Neutrophil (primary cell): ENCODE measurements at regions not wholly inside any gene's neighbourhood (a gene's known extent, or its start where the extent isn't known, plus 50 kb on each side); places are given as distances from the start of the nearest gene placed in this dataset.
"Not testable (repeated sequence)": the region's sequence is repeated elsewhere in the genome, so short reads cannot be mapped to it uniquely, and the experiment has no call there.

Experiments used
- H3K27ac ChIP-seq: fragments of 200-600 bp; sonication (generic); 2 replicates; pipeline ENCODE4 v1.5.1; 2016; ENCODE audit warnings: mild to moderate bottlenecking, moderate library complexity
- H3K27me3 ChIP-seq: fragments of 200-600 bp; sonication (generic); 2 replicates; pipeline ENCODE4 v1.6.0; 2016; ENCODE audit warnings: mild to moderate bottlenecking
- H3K36me3 ChIP-seq: fragments of 200-600 bp; sonication (generic); 2 replicates; pipeline ENCODE4 v1.5.1; 2017
- H3K4me1 ChIP-seq, 2 experiments: fragments of 200-600 bp in 1 of 2; sonication (generic) in 1 of 2; 1 replicate in 1 of 2; 2 replicates in 1 of 2; pipeline versions ENCODE4 v1.5.1 to v1.6.1; 2013 to 2016; ENCODE audit warnings: low read depth in 1 of 2, low read length in 1 of 2, mild to moderate bottlenecking in 1 of 2, moderate library complexity in 1 of 2; ENCODE audit not compliant: control insufficient read depth in 1 of 2, insufficient read depth in 1 of 2
- H3K4me3 ChIP-seq, 2 experiments: fragments of 200-600 bp in 1 of 2; sonication (generic) in 1 of 2; 1 replicate in 1 of 2; 2 replicates in 1 of 2; pipeline ENCODE4 v1.5.1; 2013 to 2016; ENCODE audit warnings: low read depth in 1 of 2, low read length in 1 of 2, mild to moderate bottlenecking in 1 of 2, moderate library complexity in 1 of 2
- H3K9me3 ChIP-seq: fragments of 200-600 bp; sonication (generic); 2 replicates; pipeline ENCODE4 v1.5.1; 2016
- TF ChIP-seq, protein P1 (sequence below): fragments of 200-600 bp; sonication (generic); IDR thresholded peaks from 2 replicates; pipeline ENCODE4 v1.5.1; 2016; ENCODE audit warnings: antibody characterized with exemption

DNA sequence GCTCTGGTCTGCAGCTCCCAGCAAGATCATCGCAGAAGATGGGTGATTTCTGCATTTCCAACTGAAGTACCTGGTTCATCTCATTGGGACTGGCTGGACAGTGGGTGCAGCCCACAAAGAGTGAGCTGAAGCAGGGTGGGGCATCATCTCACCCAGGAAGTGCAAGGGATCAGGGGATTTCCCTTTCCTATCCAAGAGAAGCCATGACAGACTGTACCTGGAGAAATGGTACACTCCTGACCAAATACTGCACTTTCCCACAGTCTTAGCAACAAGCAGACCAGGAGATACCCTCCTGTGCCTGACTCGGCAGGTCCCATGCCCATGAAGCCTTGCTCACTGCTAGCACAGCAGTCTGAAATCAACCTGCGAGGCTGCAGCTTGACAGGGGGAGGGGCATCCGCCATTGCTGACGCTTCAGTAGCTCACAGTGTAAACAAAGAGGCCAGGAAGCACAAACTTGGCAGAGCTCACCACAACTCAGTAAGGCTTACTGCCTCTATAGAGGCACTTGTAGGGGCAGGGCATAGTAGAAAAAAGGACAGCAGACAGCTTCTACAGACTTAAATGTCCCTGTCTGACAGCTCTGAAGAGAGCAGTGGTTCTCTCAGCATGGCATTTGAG, 60.5 kb downstream of the AREG start:
- not testable (repeated sequence) for H3K27me3 ChIP-seq, H3K27ac ChIP-seq, H3K4me1 ChIP-seq, H3K9me3 ChIP-seq, H3K36me3 ChIP-seq, H3K4me3 ChIP-seq

DNA sequence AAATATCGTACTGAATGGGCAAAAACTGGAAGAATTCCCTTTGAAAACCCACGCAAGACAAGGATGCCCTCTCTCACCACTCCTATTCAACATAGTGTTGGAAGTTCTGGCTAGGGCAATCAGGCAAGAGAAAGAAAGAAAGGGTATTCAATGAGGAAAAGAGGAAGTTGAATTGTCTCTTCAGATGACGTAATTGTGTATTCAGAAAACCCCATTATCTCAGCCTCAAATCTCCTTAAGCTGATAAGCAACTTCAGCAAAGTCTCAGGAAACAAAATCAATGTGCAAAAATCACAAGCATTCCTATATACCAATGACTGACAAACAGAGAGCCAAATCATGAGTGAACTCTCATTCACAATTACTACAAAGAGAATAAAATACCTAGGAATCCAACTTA, 64.4 kb downstream of the AREG start:
- not testable (repeated sequence) for H3K27me3 ChIP-seq, H3K9me3 ChIP-seq, H3K4me3 ChIP-seq, H3K36me3 ChIP-seq, H3K4me1 ChIP-seq, H3K27ac ChIP-seq

DNA sequence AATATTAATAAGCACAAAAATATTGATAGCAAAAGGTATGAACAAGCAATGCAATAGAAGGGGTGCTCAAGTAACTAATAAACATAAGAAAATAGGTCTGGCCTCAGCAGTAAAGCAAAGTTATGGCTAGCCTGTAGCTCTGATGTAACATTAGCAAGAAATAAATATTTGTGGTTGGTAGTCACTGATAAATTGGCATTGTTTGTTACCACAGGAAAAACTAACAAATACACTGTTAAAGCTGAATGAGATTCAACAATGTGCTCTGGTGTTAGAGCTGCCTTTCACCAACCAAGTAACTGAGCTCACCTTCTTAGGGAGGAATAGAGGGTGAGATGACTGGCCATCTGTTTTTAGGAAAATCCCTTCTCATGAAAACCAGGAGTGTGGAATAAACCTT, 71.4 kb downstream of the AREG start:
- no peaks in the 10 kb centered on the region for H3K27me3 ChIP-seq
- H3K9me3 ChIP-seq, result no peaks in the 10 kb centered on the region
- H3K27ac ChIP-seq, result no peak overlapping the region
- H3K36me3 ChIP-seq, result no peaks in the 10 kb centered on the region
- TF ChIP-seq, protein P1, sequence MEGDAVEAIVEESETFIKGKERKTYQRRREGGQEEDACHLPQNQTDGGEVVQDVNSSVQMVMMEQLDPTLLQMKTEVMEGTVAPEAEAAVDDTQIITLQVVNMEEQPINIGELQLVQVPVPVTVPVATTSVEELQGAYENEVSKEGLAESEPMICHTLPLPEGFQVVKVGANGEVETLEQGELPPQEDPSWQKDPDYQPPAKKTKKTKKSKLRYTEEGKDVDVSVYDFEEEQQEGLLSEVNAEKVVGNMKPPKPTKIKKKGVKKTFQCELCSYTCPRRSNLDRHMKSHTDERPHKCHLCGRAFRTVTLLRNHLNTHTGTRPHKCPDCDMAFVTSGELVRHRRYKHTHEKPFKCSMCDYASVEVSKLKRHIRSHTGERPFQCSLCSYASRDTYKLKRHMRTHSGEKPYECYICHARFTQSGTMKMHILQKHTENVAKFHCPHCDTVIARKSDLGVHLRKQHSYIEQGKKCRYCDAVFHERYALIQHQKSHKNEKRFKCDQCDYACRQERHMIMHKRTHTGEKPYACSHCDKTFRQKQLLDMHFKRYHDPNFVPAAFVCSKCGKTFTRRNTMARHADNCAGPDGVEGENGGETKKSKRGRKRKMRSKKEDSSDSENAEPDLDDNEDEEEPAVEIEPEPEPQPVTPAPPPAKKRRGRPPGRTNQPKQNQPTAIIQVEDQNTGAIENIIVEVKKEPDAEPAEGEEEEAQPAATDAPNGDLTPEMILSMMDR, result no peak
- H3K4me1 ChIP-seq, result no peaks in the 10 kb centered on the region
- H3K4me3 ChIP-seq, result no peak overlapping the region

DNA sequence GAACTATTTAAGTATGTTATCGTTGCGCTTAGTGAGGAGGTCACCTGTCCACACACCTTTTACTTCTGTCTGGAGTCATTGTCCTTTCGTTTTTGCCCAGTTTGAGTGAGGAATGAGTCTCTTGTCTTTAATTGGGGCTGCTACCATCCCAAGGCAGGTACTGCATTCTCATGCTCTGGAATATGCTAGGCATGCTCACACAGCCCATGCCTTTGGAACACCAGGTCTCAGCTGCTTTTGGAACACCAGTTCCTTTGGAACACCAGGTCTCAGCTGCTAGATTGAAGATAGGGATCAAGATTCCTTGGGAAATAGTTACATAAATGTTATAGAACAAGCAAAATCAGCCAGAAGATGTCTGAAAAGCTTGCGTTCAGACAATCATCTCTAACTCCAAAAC, 73.1 kb downstream of the AREG start:
- TF ChIP-seq, protein P1, result no peak
- Histone ChIP-seq H3K36me3 (no peaks in the 10 kb centered on the region), H3K27me3 (no peaks in the 10 kb centered on the region), H3K9me3 (no peaks in the 10 kb centered on the region), H3K4me1 (no peaks in the 10 kb centered on the region), H3K27ac (no peak overlapping the region), H3K4me3 (no peak overlapping the region)

DNA sequence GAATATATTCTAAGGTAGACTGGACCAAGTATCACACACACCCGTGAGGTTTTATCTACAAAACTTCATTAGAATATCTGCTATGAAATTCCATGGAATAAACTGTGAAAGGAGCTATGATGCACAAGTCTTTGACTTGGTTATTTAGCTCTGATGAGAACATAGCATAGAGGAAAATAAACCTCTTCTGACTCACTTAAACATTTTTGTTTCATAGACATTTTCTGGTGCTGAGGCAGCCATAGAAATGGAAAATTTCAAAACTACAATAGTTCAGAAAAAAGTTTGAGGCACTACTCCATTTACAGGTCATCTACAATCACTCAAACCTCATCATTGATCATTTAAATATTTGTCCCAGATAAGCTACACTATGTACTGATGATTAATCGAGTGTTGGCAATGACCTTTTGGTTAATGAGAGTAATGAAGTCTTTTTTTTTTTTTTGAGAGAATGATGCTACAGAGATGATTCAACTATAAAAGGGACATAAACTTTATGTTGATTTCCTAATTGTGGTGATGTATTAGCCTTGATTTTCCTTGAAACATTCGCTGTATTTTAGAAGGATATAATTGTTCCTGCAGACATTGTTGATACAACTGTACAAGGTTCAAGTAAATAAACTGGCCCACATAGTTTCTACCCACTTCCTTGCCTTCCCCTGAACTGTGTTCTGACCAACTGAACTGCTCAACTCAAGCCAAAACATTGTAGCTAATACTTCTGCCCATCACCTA, 77.5 kb downstream of the AREG start:
- no peaks in the 10 kb centered on the region for H3K36me3 ChIP-seq
- H3K27me3 ChIP-seq, result no peaks in the 10 kb centered on the region
- H3K27ac ChIP-seq, result no peak overlapping the region
- no peaks in the 10 kb centered on the region for H3K4me1 ChIP-seq
- TF ChIP-seq, protein P1, result no peak
- no peak overlapping the region for H3K4me3 ChIP-seq
- H3K9me3 ChIP-seq, result no peaks in the 10 kb centered on the region

DNA sequence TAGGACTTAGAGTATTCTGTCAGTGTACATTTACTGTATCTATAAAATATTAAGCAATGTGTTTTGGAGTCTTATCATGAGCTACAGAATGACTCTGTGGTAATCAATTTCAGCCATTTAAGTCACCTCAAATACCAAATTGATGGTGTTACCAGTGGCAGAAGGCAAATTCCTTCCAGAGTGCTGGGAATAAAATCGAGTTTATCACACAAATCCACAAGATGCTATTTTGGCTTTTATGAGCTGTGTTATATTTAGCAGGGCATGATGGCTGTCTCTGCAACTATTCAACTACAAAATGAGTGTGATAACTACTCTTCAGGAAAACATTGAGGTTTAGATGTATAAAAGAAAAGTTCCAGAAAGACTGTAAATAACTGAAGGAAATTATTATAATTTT, 78.2 kb downstream of the AREG start:
- H3K27me3 ChIP-seq, result no peaks in the 10 kb centered on the region
- no peak overlapping the region for H3K4me3 ChIP-seq
- H3K27ac ChIP-seq, result no peak overlapping the region
- no peaks in the 10 kb centered on the region for H3K4me1 ChIP-seq
- no peaks in the 10 kb centered on the region for H3K9me3 ChIP-seq
- no peaks in the 10 kb centered on the region for H3K36me3 ChIP-seq
- TF ChIP-seq, protein P1, result no peak
